DND-41 (cell line): ENCODE measurements at regions not wholly inside any gene's neighbourhood (a gene's known extent, or its start where the extent isn't known, plus 50 kb on each side); places are given as distances from the start of the nearest gene placed in this dataset.

Experiments
- ATAC-seq: fragments of 200-7000 bp; cut with Tn5 transposase; 3 replicates; pipeline ENCODE4 v1.9.1; 2021; ENCODE audit warnings: low read depth; ENCODE audit not compliant: insufficient read depth
- DNase-seq: peaks from one replicate; pipeline ENCODE4 v3.0.0-alpha.2; 2020
- H2AFZ ChIP-seq: 2 replicates; pipeline ENCODE4 v1.6.0; 2012; ENCODE audit warnings: low read depth, low read length
- H3K27ac ChIP-seq: 2 replicates; pipeline ENCODE4 v1.5.1; 2012; ENCODE audit warnings: low read length, inconsistent platforms
- H3K27me3 ChIP-seq: fragments of 200-600 bp; sonication (generic); 2 replicates; pipeline ENCODE4 v1.6.0; 2012; ENCODE audit warnings: low read length, mild to moderate bottlenecking, inconsistent platforms; ENCODE audit not compliant: insufficient read depth, poor library complexity
- H3K36me3 ChIP-seq: 2 replicates; pipeline ENCODE4 v1.5.1; 2012; ENCODE audit warnings: low read length, inconsistent platforms; ENCODE audit not compliant: insufficient read depth
- H3K4me1 ChIP-seq: 2 replicates; pipeline ENCODE4 v1.5.1; 2012; ENCODE audit warnings: mild to moderate bottlenecking, low read length; ENCODE audit not compliant: insufficient read depth
- H3K4me2 ChIP-seq: 2 replicates; pipeline ENCODE4 v1.6.0; 2012; ENCODE audit warnings: mild to moderate bottlenecking, moderate library complexity, low read length, inconsistent platforms; ENCODE audit not compliant: insufficient read depth
- H3K4me3 ChIP-seq, 2 experiments: fragments of 200-600 bp in 1 of 2; shearing (Covaris generic) in 1 of 2; 2 replicates each; pipeline ENCODE4 v1.5.1; 2012 to 2016; ENCODE audit warnings: inconsistent platforms in 2 of 2, low read length in 2 of 2, mild to moderate bottlenecking in 2 of 2, low read depth in 1 of 2, moderate library complexity in 1 of 2
- H3K79me2 ChIP-seq: 2 replicates; pipeline ENCODE4 v1.6.0; 2012; ENCODE audit warnings: low read length, inconsistent platforms; ENCODE audit not compliant: insufficient read depth
- H3K9ac ChIP-seq: 2 replicates; pipeline ENCODE4 v1.6.0; 2012; ENCODE audit warnings: low read depth, mild to moderate bottlenecking, inconsistent platforms, low read length, moderate library complexity
- H3K9me3 ChIP-seq: 2 replicates; pipeline ENCODE4 v1.5.1; 2012; ENCODE audit warnings: low read length, moderate library complexity, mild to moderate bottlenecking, inconsistent platforms; ENCODE audit not compliant: insufficient read depth, severe bottlenecking
- H4K20me1 ChIP-seq: 2 replicates; pipeline ENCODE4 v1.6.0; 2012; ENCODE audit warnings: low read length; ENCODE audit not compliant: insufficient read depth
- CTCF ChIP-seq: IDR thresholded peaks from 2 replicates; pipeline ENCODE4 v1.5.1; 2012; ENCODE audit warnings: borderline replicate concordance, low read length, moderate library complexity, mild to moderate bottlenecking; ENCODE audit not compliant: poor library complexity, severe bottlenecking; ENCODE audit errors: extremely low read depth
- EZH2 ChIP-seq: IDR thresholded peaks from 3 replicates; pipeline ENCODE4 v1.6.1; 2012; ENCODE audit warnings: borderline replicate concordance, low read depth, mild to moderate bottlenecking, moderate library complexity, low read length, inconsistent platforms; ENCODE audit not compliant: severe bottlenecking

GRCh38 chr17:56030009-56030624 lies 123.2 kb upstream of the ANKFN1 start:
- Histone ChIP-seq H4K20me1 (no peaks in the 10 kb centered on the region), H2AFZ (no peak overlapping the region), H3K9me3 (no peaks in the 10 kb centered on the region), H3K79me2 (no peaks in the 10 kb centered on the region), H3K36me3 (no peaks in the 10 kb centered on the region), H3K4me3 (no peak overlapping the region), H3K4me2 (no peak overlapping the region), H3K9ac (no peak overlapping the region), H3K27me3 (no peaks in the 10 kb centered on the region), H3K4me1 (no peaks in the 10 kb centered on the region), H3K27ac (no peak overlapping the region)
- DNase-seq (no peak), ATAC-seq (no peak)
- peak; percentile 12 for TF ChIP-seq CTCF
- no peak for TF ChIP-seq EZH2

DNA sequence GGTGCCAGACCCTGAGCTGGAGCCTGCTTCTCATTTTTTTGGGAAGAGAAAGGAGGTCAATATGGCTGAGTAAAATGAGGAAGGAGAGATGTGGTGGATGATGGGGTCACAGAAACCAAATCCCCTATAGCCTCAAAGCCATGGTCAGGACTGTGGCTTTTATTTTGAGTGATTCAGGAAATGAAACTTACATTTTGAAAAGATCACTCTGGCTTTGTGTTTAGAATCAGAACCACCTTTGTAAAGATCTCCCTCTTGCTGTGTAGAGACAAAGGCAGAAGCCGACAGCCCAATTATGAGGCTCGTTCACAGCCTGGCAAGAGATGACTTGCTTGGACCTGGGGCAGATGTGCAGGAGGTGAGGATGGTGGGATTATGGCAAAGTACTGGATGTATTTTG lies 121.6 kb upstream of the ANKFN1 start:
- Histone ChIP-seq H3K36me3 (no peaks in the 10 kb centered on the region), H3K4me3 (no peak overlapping the region), H4K20me1 (no peaks in the 10 kb centered on the region), H3K4me1 (no peaks in the 10 kb centered on the region), H3K79me2 (no peaks in the 10 kb centered on the region), H3K9ac (no peak overlapping the region), H3K9me3 (no peaks in the 10 kb centered on the region), H3K27ac (no peak overlapping the region), H2AFZ (no peak overlapping the region), H3K4me2 (no peak overlapping the region), H3K27me3 (no peaks in the 10 kb centered on the region)
- ATAC-seq (no peak), DNase-seq (no peak)
- TF ChIP-seq EZH2: no peak
- no peak for TF ChIP-seq CTCF

- Histone ChIP-seq H3K36me3 (no peaks in the 10 kb centered on the region), H3K79me2 (no peaks in the 10 kb centered on the region), H3K4me2 (no peak overlapping the region), H4K20me1 (no peaks in the 10 kb centered on the region), H3K4me1 (no peaks in the 10 kb centered on the region), H3K9me3 (no peaks in the 10 kb centered on the region), H3K27ac (no peak overlapping the region), H2AFZ (no peak overlapping the region), H3K4me3 (no peak overlapping the region), H3K27me3 (no peaks in the 10 kb centered on the region), H3K9ac (no peak overlapping the region)
- TF ChIP-seq CTCF: no peak
- no peak for TF ChIP-seq EZH2
- ATAC-seq: no peak
- no peak for DNase-seq
Observed at GRCh38 chr17:56034197-56034635, 119.1 kb upstream of the ANKFN1 start.

GRCh38 chr17:56038131-56038530 lies 115.1 kb upstream of the ANKFN1 start:
- Histone ChIP-seq H3K79me2 (no peaks in the 10 kb centered on the region), H3K4me3 (no peak overlapping the region), H3K27ac (no peak overlapping the region), H3K4me1 (no peaks in the 10 kb centered on the region), H4K20me1 (no peaks in the 10 kb centered on the region), H3K4me2 (no peak overlapping the region), H3K27me3 (no peaks in the 10 kb centered on the region), H3K36me3 (no peaks in the 10 kb centered on the region), H3K9ac (no peak overlapping the region), H3K9me3 (no peaks in the 10 kb centered on the region), H2AFZ (no peak overlapping the region)
- no peak for TF ChIP-seq CTCF
- TF ChIP-seq EZH2: no peak
- ATAC-seq (no peak), DNase-seq (no peak)
